Upper lobe of right lung (tissue), 1 donor: ENCODE measurements at regions not wholly inside any gene's neighbourhood (a gene's known extent, or its start where the extent isn't known, plus 50 kb on each side); places are given as distances from the start of the nearest gene placed in this dataset.
A peak's percentile ranks its signal among the peaks of the same experiment; 100 is the strongest.

ENCODE experiments used
- ATAC-seq: fragments of 200-7000 bp; cut with Tn5 transposase; one replicate; pipeline ENCODE4 v1.9.1; 2020; ENCODE audit warnings: mild to moderate bottlenecking, moderate library complexity
- DNase-seq: peaks from one replicate; pipeline ENCODE4 v3.0.0-alpha.2; 2020
- H3K27ac ChIP-seq: fragments of 200-600 bp; one replicate; pipeline ENCODE4 v1.8.0; 2022
- H3K27me3 ChIP-seq: fragments of 200-600 bp; one replicate; pipeline ENCODE4 v1.8.0; 2022; ENCODE audit warnings: mild to moderate bottlenecking
- H3K36me3 ChIP-seq: fragments of 200-600 bp; one replicate; pipeline ENCODE4 v1.8.0; 2022
- H3K4me1 ChIP-seq: fragments of 200-600 bp; one replicate; pipeline ENCODE4 v1.8.0; 2022
- H3K4me3 ChIP-seq: fragments of 200-600 bp; one replicate; pipeline ENCODE4 v1.8.0; 2022; ENCODE audit warnings: mild to moderate bottlenecking
- H3K9me3 ChIP-seq: fragments of 200-600 bp; one replicate; pipeline ENCODE4 v1.8.0; 2022
- CTCF ChIP-seq: fragments of 200-600 bp; IDR thresholded peaks from one replicate; pipeline ENCODE4 v1.8.0; 2022; ENCODE audit warnings: antibody characterized with exemption
- intact Hi-C: fragments of 100-400 bp; cut with DNase I; formaldehyde crosslinking; loops from one replicate; pipeline ENCODE4 v1.11.0; 2022
- donor health status: DM: no; HTN: yes; CAD: no; lungs with severe emphysema.

GRCh38 chr12:5244513-5244972 lies 187.4 kb upstream of the NTF3 start:
- Histone ChIP-seq H3K27ac (no peak overlapping the region), H3K4me3 (no peak overlapping the region), H3K36me3 (no peaks in the 10 kb centered on the region), H3K27me3 (no peaks in the 10 kb centered on the region), H3K4me1 (no peaks in the 10 kb centered on the region), H3K9me3 (no peaks in the 10 kb centered on the region)
- DNase-seq (no peak), ATAC-seq (peak; percentile 45)
- TF ChIP-seq CTCF: no peak
- intact Hi-C loops: no loop called here

- DNase-seq (no peak), ATAC-seq (no peak)
- Histone ChIP-seq H3K27me3 (no peaks in the 10 kb centered on the region), H3K4me1 (no peaks in the 10 kb centered on the region), H3K27ac (no peak overlapping the region), H3K36me3 (no peaks in the 10 kb centered on the region), H3K9me3 (no peaks in the 10 kb centered on the region), H3K4me3 (no peak overlapping the region)
- intact Hi-C loops: no loop called here
- TF ChIP-seq CTCF: no peak
These were observed 185.7 kb upstream of the NTF3 start for GRCh38 chr12:5246196-5246595.

- TF ChIP-seq CTCF: no peak
- Histone ChIP-seq H3K27ac (no peak overlapping the region), H3K4me3 (no peak overlapping the region), H3K4me1 (no peaks in the 10 kb centered on the region), H3K27me3 (no peaks in the 10 kb centered on the region), H3K36me3 (no peaks in the 10 kb centered on the region), H3K9me3 (no peaks in the 10 kb centered on the region)
- intact Hi-C loops: no loop called here
- ATAC-seq (no peak), DNase-seq (no peak)
These were observed 184.8 kb upstream of the NTF3 start for GRCh38 chr12:5247144-5247543.

- DNase-seq: no peak
- intact Hi-C loops: no loop called here
- Histone ChIP-seq H3K36me3 (no peaks in the 10 kb centered on the region), H3K4me3 (no peak overlapping the region), H3K4me1 (no peaks in the 10 kb centered on the region), H3K27me3 (no peaks in the 10 kb centered on the region), H3K27ac (no peak overlapping the region), H3K9me3 (no peaks in the 10 kb centered on the region)
- ATAC-seq: no peak
- TF ChIP-seq CTCF: no peak
These were observed 183.7 kb upstream of the NTF3 start for GRCh38 chr12:5248230-5248629.

- DNase-seq: no peak
- Histone ChIP-seq H3K4me1 (no peaks in the 10 kb centered on the region), H3K36me3 (no peaks in the 10 kb centered on the region), H3K27me3 (no peaks in the 10 kb centered on the region), H3K4me3 (no peak overlapping the region), H3K27ac (no peak overlapping the region), H3K9me3 (no peaks in the 10 kb centered on the region)
- no peak for ATAC-seq
- intact Hi-C loops: no loop called here
- TF ChIP-seq CTCF: no peak
These were observed 182.8 kb upstream of the NTF3 start for GRCh38 chr12:5248999-5249526.

- H3K36me3 ChIP-seq: no peaks in the 10 kb centered on the region
- intact Hi-C loops: no loop called here
- no peak overlapping the region for H3K27ac ChIP-seq
- no peaks in the 10 kb centered on the region for H3K9me3 ChIP-seq
- TF ChIP-seq CTCF: no peak
- no peaks in the 10 kb centered on the region for H3K27me3 ChIP-seq
- DNase-seq: no peak
- H3K4me3 ChIP-seq: no peak overlapping the region
- H3K4me1 ChIP-seq: no peaks in the 10 kb centered on the region
- no peak for ATAC-seq
These were observed 180.8 kb upstream of the NTF3 start for GRCh38 chr12:5251092-5251491.
